Psoas muscle (tissue), 7 donors: ENCODE measurements at regions not wholly inside any gene's neighbourhood (a gene's known extent, or its start where the extent isn't known, plus 50 kb on each side); places are given as distances from the start of the nearest gene placed in this dataset.

Source experiments
- ATAC-seq, 4 donors: fragments of 200-7000 bp; cut with Tn5 transposase; one replicate each; pipeline ENCODE4 v1.9.1; 2020; ENCODE audit warnings: moderate library complexity in 3 of 4, mild to moderate bottlenecking in 2 of 4
- DNase-seq, 2 donors: peaks; one replicate each; pipeline ENCODE4 v3.0.0-alpha.2; 2020
- H3K27ac ChIP-seq: fragments of 200-600 bp; one replicate; pipeline ENCODE4 v1.8.0; 2022
- H3K27me3 ChIP-seq, 3 donors: fragments of 200-600 bp in 1 of 3; one replicate each; pipeline versions ENCODE4 v1.6.1 to v1.8.0; 2013 to 2022; ENCODE audit warnings: low read length in 2 of 3, mild to moderate bottlenecking in 2 of 3, moderate library complexity in 1 of 3; ENCODE audit not compliant: insufficient read depth in 3 of 3
- H3K36me3 ChIP-seq, 2 donors: fragments of 200-600 bp in 1 of 2; one replicate each; pipeline versions ENCODE4 v1.6.1 to v1.8.0; 2013 to 2022; ENCODE audit warnings: low read depth in 1 of 2, mild to moderate bottlenecking in 1 of 2, moderate library complexity in 1 of 2; ENCODE audit not compliant: insufficient read depth in 1 of 2
- H3K4me1 ChIP-seq: fragments of 200-600 bp; one replicate; pipeline ENCODE4 v1.8.0; 2022
- H3K4me3 ChIP-seq: fragments of 200-600 bp; one replicate; pipeline ENCODE4 v1.8.0; 2022; ENCODE audit warnings: mild to moderate bottlenecking
- H3K9me3 ChIP-seq: fragments of 200-600 bp; one replicate; pipeline ENCODE4 v1.8.0; 2022
- CTCF ChIP-seq: fragments of 200-600 bp; IDR thresholded peaks from one replicate; pipeline ENCODE4 v1.8.0; 2022; ENCODE audit warnings: antibody characterized with exemption
- WGBS, 3 donors: extraction: QIAGEN DNeasy Blood & Tissue Kit; methylation state at CpG; one replicate each; pipeline versions ENCODE4 v1.1.6 to v1.1.7; 2013; 5-methylcytosine and 5-hydroxymethylcytosine counted together
- intact Hi-C, 2 donors: fragments of 100-400 bp; cut with DNase I; formaldehyde crosslinking; loops; one replicate each; pipeline versions ENCODE4 v1.11.0 to v1.14.2; 2022
- donor health status: healthy with polysubstance abuse.
- donor health status: DM: no; HTN: no; CAD: no; lungs with moderate emphysema.
- donor health status: Bipolar disorder and iron deficiency.
- donor health status: healthy.
- donor health status: DM: yes; HTN: yes; CAD: no.
- donor health status: DM: no; HTN: no; CAD: no.
- donor health status: DM: yes; HTN: yes; CAD: no.

GRCh38 chr6:134676307-134677281, 273.3 kb downstream of the ALDH8A1 start:
- H3K27ac ChIP-seq, result no peak overlapping the region
- DNase-seq (no peak), ATAC-seq (no peak)
- H3K27me3 ChIP-seq, result no peaks in the 10 kb centered on the region
- no peaks in the 10 kb centered on the region for H3K4me1 ChIP-seq
- WGBS, 3 donors, result 83 to 89% (median 88%) methylated on average over 6 of the region's 6 CpGs
- H3K9me3 ChIP-seq, result no peaks in the 10 kb centered on the region
- H3K4me3 ChIP-seq, result no peak overlapping the region
- no peaks in the 10 kb centered on the region for H3K36me3 ChIP-seq
- intact Hi-C loops, result no loop called here
- TF ChIP-seq CTCF, result no peak

- Histone ChIP-seq H3K4me1 (no peaks in the 10 kb centered on the region), H3K36me3 (no peaks in the 10 kb centered on the region), H3K4me3 (no peak overlapping the region), H3K9me3 (no peaks in the 10 kb centered on the region), H3K27ac (no peak overlapping the region), H3K27me3 (no peaks in the 10 kb centered on the region)
- ATAC-seq (no peak), DNase-seq (no peak)
- TF ChIP-seq CTCF, result no peak
- 52 to 76% (median 56%) methylated on average over 11 of the region's 11 CpGs for whole genome bisulfite sequencing, 3 donors
- intact Hi-C loops, result no loop called here
These were observed 274.5 kb downstream of the ALDH8A1 start for GRCh38 chr6:134675110-134676054.

GRCh38 chr6:134674562-134674961, 275.3 kb downstream of the ALDH8A1 start:
- TF ChIP-seq CTCF, result no peak
- no peak for DNase-seq

GRCh38 chr6:134669485-134669884, 280.4 kb downstream of the ALDH8A1 start:
- H3K4me3 ChIP-seq, result no peak overlapping the region
- H3K4me1 ChIP-seq, result no peaks in the 10 kb centered on the region
- H3K36me3 ChIP-seq, result no peaks in the 10 kb centered on the region
- H3K9me3 ChIP-seq, result no peaks in the 10 kb centered on the region
- H3K27ac ChIP-seq, result no peak overlapping the region
- no peak for TF ChIP-seq CTCF
- no peaks in the 10 kb centered on the region for H3K27me3 ChIP-seq
- ATAC-seq (no peak), DNase-seq (no peak)
- intact Hi-C loops, result no loop called here

More at GRCh38 chr6:134674562-134674961, 275.3 kb downstream of the ALDH8A1 start:
- H3K27me3 ChIP-seq, result no peaks in the 10 kb centered on the region
- WGBS, 3 donors, result 93 to 100% (median 97%) methylated on average over 2 of the region's 2 CpGs
- intact Hi-C loops, result no loop called here
- H3K27ac ChIP-seq, result no peak overlapping the region
- no peak for ATAC-seq
- no peak overlapping the region for H3K4me3 ChIP-seq
- H3K36me3 ChIP-seq, result no peaks in the 10 kb centered on the region
- no peaks in the 10 kb centered on the region for H3K9me3 ChIP-seq
- H3K4me1 ChIP-seq, result no peaks in the 10 kb centered on the region
